Endothelial cell of umbilical vein (primary cell): ENCODE measurements at regions not wholly inside any gene's neighbourhood (a gene's known extent, or its start where the extent isn't known, plus 50 kb on each side); places are given as distances from the start of the nearest gene placed in this dataset.

Source experiments
- BruUV-seq: library from RNA; stranded (reverse); fragments of 400-500 nt; replicated peaks from 2 replicates; lab custom pipeline; 2021; lab: Mats Ljungman, UMichigan
- CTCF ChIA-PET: fragments of 300-600, 350-600 bp; sonication (Branson Sonifier 250); formaldehyde crosslinking; loops from one replicate; lab custom pipeline; 2021; ENCODE audit warnings: antibody characterized with exemption, inconsistent platforms; lab: Charles Lee
- POLR2A ChIA-PET: fragments of 300-600, 350-600 bp; sonication (Branson Sonifier 250); formaldehyde crosslinking; loops from one replicate; lab custom pipeline; 2021; ENCODE audit warnings: antibody characterized with exemption, inconsistent platforms; lab: Charles Lee
- DNase-seq: peaks from one replicate; pipeline ENCODE4 v3.0.0-alpha.2; 2011; ENCODE audit warnings: low read depth, low spot score
- FAIRE-seq: peaks from 2 replicates; lab custom pipeline; 2011; peaks lifted over from hg19 to GRCh38; lab: Jason Lieb, UNC
- H2AFZ ChIP-seq: 2 replicates; pipeline ENCODE4 v1.6.0; 2012; ENCODE audit warnings: low read depth, low read length, control low read depth, inconsistent platforms
- H3K27ac ChIP-seq: 2 replicates; pipeline ENCODE4 v1.5.1; 2011; ENCODE audit warnings: low read depth, mild to moderate bottlenecking, control low read depth, low read length, moderate library complexity; ENCODE audit not compliant: insufficient read depth
- H3K27me3 ChIP-seq, 2 experiments: 2 replicates each; pipeline versions ENCODE4 v1.6.0 to v1.6.1; 2011; ENCODE audit warnings: low read length in 2 of 2, mixed read lengths in 1 of 2; ENCODE audit not compliant: control insufficient read depth in 2 of 2, insufficient read depth in 2 of 2
- H3K36me3 ChIP-seq, 2 experiments: 2 replicates in 1 of 2; 3 replicates in 1 of 2; pipeline ENCODE4 v1.5.1; 2011; ENCODE audit warnings: low read length in 2 of 2, mild to moderate bottlenecking in 1 of 2, moderate library complexity in 1 of 2; ENCODE audit not compliant: control insufficient read depth in 2 of 2, insufficient read depth in 2 of 2; ENCODE audit errors: extremely low read depth in 1 of 2
- H3K4me1 ChIP-seq: 3 replicates; pipeline ENCODE4 v1.5.1; 2011; ENCODE audit warnings: mild to moderate bottlenecking, low read length; ENCODE audit not compliant: control insufficient read depth, insufficient read depth; ENCODE audit errors: extremely low read depth
- H3K4me2 ChIP-seq: 2 replicates; pipeline ENCODE4 v1.6.1; 2011; ENCODE audit warnings: low read length, control low read depth, mixed read lengths; ENCODE audit not compliant: insufficient read depth
- H3K4me3 ChIP-seq, 3 experiments: fragments of 200-600 bp in 1 of 3; sonication (generic), shearing (Covaris generic) in 1 of 3; replicated peaks in 1 of 3; 2 replicates each; pipeline ENCODE4 v1.5.1; 2011 to 2016; ENCODE audit warnings: control low read depth in 3 of 3, low read length in 3 of 3, mild to moderate bottlenecking in 2 of 3, inconsistent platforms in 1 of 3, low read depth in 1 of 3, moderate library complexity in 1 of 3; ENCODE audit not compliant: insufficient read depth in 1 of 3
- H3K79me2 ChIP-seq: 2 replicates; pipeline ENCODE4 v1.6.0; 2012; ENCODE audit warnings: low read length, inconsistent platforms; ENCODE audit not compliant: control insufficient read depth, insufficient read depth
- H3K9ac ChIP-seq: replicated peaks from 2 replicates; pipeline ENCODE3; 2011; ENCODE audit warnings: low read length, control low read depth; ENCODE audit not compliant: insufficient read depth; ENCODE audit errors: extremely low read depth
- H3K9me1 ChIP-seq: replicated peaks from 3 replicates; pipeline ENCODE4 v1.6.0; 2011; ENCODE audit warnings: mild to moderate bottlenecking, low read length; ENCODE audit not compliant: control insufficient read depth, insufficient read depth; ENCODE audit errors: extremely low read depth
- H3K9me3 ChIP-seq: replicated peaks from 2 replicates; pipeline ENCODE4 v1.5.1; 2012; ENCODE audit warnings: low read length, inconsistent platforms; ENCODE audit not compliant: control insufficient read depth, insufficient read depth
- H4K20me1 ChIP-seq: replicated peaks from 2 replicates; pipeline ENCODE3; 2011; ENCODE audit warnings: mild to moderate bottlenecking, low read length; ENCODE audit not compliant: control insufficient read depth, insufficient read depth; ENCODE audit errors: extremely low read depth
- CTCF ChIP-seq, 2 donors: IDR thresholded peaks; 1 replicate in 1 of 2; 2 replicates in 1 of 2; pipeline ENCODE4 v1.5.1; 2011; ENCODE audit warnings: low read length in 2 of 2, mild to moderate bottlenecking in 2 of 2, moderate library complexity in 2 of 2, control low read depth in 1 of 2, inconsistent platforms in 1 of 2, low read depth in 1 of 2; ENCODE audit not compliant: insufficient read depth in 1 of 2; ENCODE audit errors: extremely low read depth in 1 of 2
- EZH2 ChIP-seq: IDR thresholded peaks from 2 replicates; pipeline ENCODE4 v1.6.1; 2012; ENCODE audit warnings: borderline replicate concordance, low read depth, mild to moderate bottlenecking, moderate library complexity, low read length, inconsistent platforms; ENCODE audit not compliant: severe bottlenecking
- FOS ChIP-seq: IDR thresholded peaks from 2 replicates; pipeline ENCODE4 v1.6.1; 2011; ENCODE audit warnings: mild to moderate bottlenecking, low read length, moderate library complexity, borderline replicate concordance; ENCODE audit not compliant: insufficient read depth
- GATA2 ChIP-seq: IDR thresholded peaks from 2 replicates; pipeline ENCODE4 v1.7.0; 2011; ENCODE audit warnings: low read depth, mild to moderate bottlenecking, moderate library complexity, mixed read lengths, low read length; ENCODE audit not compliant: insufficient read length, insufficient read depth
- JUN ChIP-seq: IDR thresholded peaks from 2 replicates; pipeline ENCODE4 v1.6.1; 2011; ENCODE audit warnings: borderline replicate concordance, low read depth; ENCODE audit not compliant: insufficient read length, insufficient read depth
- MYC ChIP-seq: IDR thresholded peaks from one replicate; pipeline ENCODE4 v1.6.1; 2011; ENCODE audit warnings: mild to moderate bottlenecking, low read depth, low read length
- POLR2A ChIP-seq: IDR thresholded peaks from 2 replicates; pipeline ENCODE4 v1.6.1; 2012; ENCODE audit warnings: low read depth, mild to moderate bottlenecking, control low read depth, low read length
- POLR2AphosphoS5 ChIP-seq: IDR thresholded peaks from 2 replicates; pipeline ENCODE4 v1.6.1; 2012; ENCODE audit warnings: low read depth, mild to moderate bottlenecking, control low read depth, low read length, moderate library complexity; ENCODE audit not compliant: insufficient read depth
- dilution Hi-C: fragments of 300-500 bp; cut with MboI; formaldehyde crosslinking; loops from one replicate; pipeline ENCODE4 v1.15.0; 2019; ENCODE audit warnings: low sequenced_read_pairs; ENCODE audit not compliant: extremely low pct_ligation_motif_present
- intact Hi-C: fragments of 100-400 bp; cut with micrococcal nuclease; formaldehyde crosslinking; loops from one replicate; pipeline ENCODE4 v1.10.0; 2022

DNA sequence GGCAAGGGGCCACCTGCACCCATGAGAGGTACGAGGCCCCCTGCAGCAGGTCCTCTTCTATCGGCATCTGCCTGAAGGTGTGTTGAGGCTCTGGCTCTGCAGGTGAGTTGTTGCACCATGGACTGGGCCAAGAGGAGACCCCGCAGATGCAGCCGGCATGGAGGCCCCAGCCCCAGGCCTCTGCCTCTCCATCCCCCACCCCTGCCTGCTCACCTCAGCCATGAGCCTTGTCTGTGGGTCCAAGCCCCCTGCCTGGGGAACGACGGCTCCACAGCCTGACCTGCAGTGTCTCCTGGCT lies 1386.2 kb downstream of the BRD1 start:
- intact Hi-C loops, result no loop called here
- no peak for FAIRE-seq
- no peak for DNase-seq
- Histone ChIP-seq H3K4me1 (no peaks in the 10 kb centered on the region), H2AFZ (no peak overlapping the region), H3K79me2 (no peaks in the 10 kb centered on the region), H3K4me3 (no peak overlapping the region), H3K27me3 (no peaks in the 10 kb centered on the region), H4K20me1 (no peaks in the 10 kb centered on the region), H3K36me3 (no peaks in the 10 kb centered on the region), H3K9ac (no peak overlapping the region), H3K9me3 (peaks cover 8% of the 10 kb centered on the region), H3K4me2 (no peak overlapping the region), H3K9me1 (no peaks in the 10 kb centered on the region), H3K27ac (no peak overlapping the region)
- POLR2A ChIA-PET, result no interaction called here
- TF ChIP-seq GATA2 (no peak), POLR2AphosphoS5 (no peak)
- CTCF ChIA-PET, result no interaction called here
- dilution Hi-C loops, result no loop called here
- no TSS peak for BruUV-seq

GRCh38 chr22:48440673-48441552 lies 1386.8 kb downstream of the BRD1 start:
- Histone ChIP-seq H2AFZ (no peak overlapping the region), H3K79me2 (no peaks in the 10 kb centered on the region), H3K9ac (no peak overlapping the region), H3K36me3 (no peaks in the 10 kb centered on the region), H3K4me3 (no peak overlapping the region), H3K27me3 (no peaks in the 10 kb centered on the region), H4K20me1 (no peaks in the 10 kb centered on the region), H3K4me2 (no peak overlapping the region), H3K9me3 (peaks cover 10% of the 10 kb centered on the region), H3K4me1 (no peaks in the 10 kb centered on the region), H3K9me1 (no peaks in the 10 kb centered on the region), H3K27ac (no peak overlapping the region)
- ChIA-PET CTCF (no interaction called here), POLR2A (no interaction called here)
- TF ChIP-seq JUN (no peak), FOS (no peak), GATA2 (no peak), EZH2 (no peak), POLR2A (no peak), CTCF (IDR thresholded peaks at IDR 0.05; ENCODE audit: extremely low read depth in 1 of 2, insufficient read depth in 1 of 2, low read depth in 1 of 2, low read length in 2 of 2) (no peak), MYC (no peak)
- dilution Hi-C loops, result no loop called here
- FAIRE-seq (no peak), DNase-seq (no peak)
- intact Hi-C loops, result no loop called here
- no TSS peak for BruUV-seq
